Adrenal gland (tissue), 9 donors: ENCODE measurements at regions not wholly inside any gene's neighbourhood (a gene's known extent, or its start where the extent isn't known, plus 50 kb on each side); places are given as distances from the start of the nearest gene placed in this dataset.

Experiments
- DNase-seq, 7 donors: peaks; one replicate each; pipeline ENCODE4 v3.0.0-alpha.2; 2019 to 2020
- H3K27ac ChIP-seq, 5 donors: fragments of 200-600 bp; sonication (generic) in 4 of 5; 1 replicate in 3 of 5; 2 replicates in 2 of 5; pipeline versions ENCODE4 v1.5.1 to v1.8.0; 2016 to 2020; ENCODE audit warnings: mild to moderate bottlenecking in 1 of 5
- H3K27me3 ChIP-seq: fragments of 200-600 bp; 2 replicates; pipeline ENCODE4 v1.8.0; 2021
- H3K36me3 ChIP-seq, 2 donors: fragments of 200-600 bp; replicated peaks in 1 of 2; 1 replicate in 1 of 2; 2 replicates in 1 of 2; pipeline versions ENCODE4 v1.5.1 to v1.8.0; 2018 to 2022
- H3K4me1 ChIP-seq, 2 donors: fragments of 200-600 bp; replicated peaks in 1 of 2; 1 replicate in 1 of 2; 2 replicates in 1 of 2; pipeline versions ENCODE4 v1.5.1 to v1.8.0; 2018 to 2021
- H3K4me3 ChIP-seq, 4 donors: fragments of 200-600 bp; sonication (generic) in 3 of 4; one replicate each; pipeline ENCODE4 v1.5.1; 2016 to 2018
- H3K9me3 ChIP-seq, 3 donors: fragments of 200-600 bp; sonication (generic) in 1 of 3; replicated peaks in 1 of 3; 1 replicate in 2 of 3; 2 replicates in 1 of 3; pipeline versions ENCODE4 v1.5.1 to v1.8.0; 2016 to 2021
- POLR2A ChIP-seq, 2 donors: fragments of 450-650 bp; IDR thresholded peaks; one replicate each; pipeline ENCODE4 v1.6.1; 2017; ENCODE audit warnings: antibody characterized with exemption in 2 of 2, mild to moderate bottlenecking in 2 of 2, moderate library complexity in 1 of 2
- WGBS, 4 donors: extraction: QIAGEN DNeasy Blood & Tissue Kit in 2 of 4; methylation state at CpG; one replicate each; pipeline versions ENCODE4 v1.1.5 to v1.1.7; 2013 to 2017; 5-methylcytosine and 5-hydroxymethylcytosine counted together
- intact Hi-C, 2 donors: fragments of 100-400 bp; cut with DNase I; formaldehyde crosslinking; loops; one replicate each; pipeline versions ENCODE4 v1.14.1 to v1.15.0; 2022 to 2023
- TF ChIP-seq, protein P1 (sequence below), 6 experiments: fragments of 450-650 bp in 4 of 6; fragments of 200-600 bp in 2 of 6; sonication (generic) in 1 of 6; IDR thresholded peaks; 1 replicate in 5 of 6; 2 replicates in 1 of 6; pipeline versions ENCODE4 v1.5.1 to v1.8.0; 2016 to 2021; ENCODE audit warnings: antibody characterized with exemption in 6 of 6, mild to moderate bottlenecking in 2 of 6, moderate library complexity in 1 of 6
- donor health status: healthy with polysubstance abuse.
- donor health status: Bipolar disorder and iron deficiency.
- donor health status: DM: yes; HTN: yes; CAD: no.
- donor health status: DM: no; HTN: no; CAD: no.
- donor health status: DM: no; HTN: no; CAD: no.

DNA sequence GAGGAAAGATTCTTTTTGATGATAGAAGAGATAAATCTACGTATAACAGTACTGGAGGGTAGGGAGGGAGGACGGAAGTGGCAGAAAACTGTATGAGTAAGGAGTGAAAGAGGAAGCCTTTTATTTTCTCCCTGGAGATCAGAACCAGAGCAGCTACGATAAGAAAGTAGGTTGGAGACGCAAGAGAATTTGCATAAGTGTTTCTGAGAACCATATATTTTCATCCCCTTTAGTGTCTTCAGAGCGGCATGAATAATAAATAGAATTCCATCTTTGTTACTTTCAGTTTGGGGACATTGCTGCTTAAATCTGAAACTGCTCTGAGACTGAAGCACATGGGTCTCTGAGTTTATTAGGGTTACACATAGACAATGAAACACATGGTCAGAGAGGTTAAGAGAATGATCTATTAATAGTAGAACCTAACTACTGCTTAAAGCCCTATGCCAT, 230.2 kb upstream of the TNP1 start:
- peak overlapping the region in 1 of 5 donors; percentile 38 for H3K27ac ChIP-seq
- DNase-seq = no peak
- no peak overlapping the region for H3K4me3 ChIP-seq
- H3K9me3 ChIP-seq = no peaks in the 10 kb centered on the region
- intact Hi-C loops = no loop called here
- no peaks in the 10 kb centered on the region for H3K36me3 ChIP-seq
- no peaks in the 10 kb centered on the region for H3K27me3 ChIP-seq
- TF ChIP-seq, protein P1, sequence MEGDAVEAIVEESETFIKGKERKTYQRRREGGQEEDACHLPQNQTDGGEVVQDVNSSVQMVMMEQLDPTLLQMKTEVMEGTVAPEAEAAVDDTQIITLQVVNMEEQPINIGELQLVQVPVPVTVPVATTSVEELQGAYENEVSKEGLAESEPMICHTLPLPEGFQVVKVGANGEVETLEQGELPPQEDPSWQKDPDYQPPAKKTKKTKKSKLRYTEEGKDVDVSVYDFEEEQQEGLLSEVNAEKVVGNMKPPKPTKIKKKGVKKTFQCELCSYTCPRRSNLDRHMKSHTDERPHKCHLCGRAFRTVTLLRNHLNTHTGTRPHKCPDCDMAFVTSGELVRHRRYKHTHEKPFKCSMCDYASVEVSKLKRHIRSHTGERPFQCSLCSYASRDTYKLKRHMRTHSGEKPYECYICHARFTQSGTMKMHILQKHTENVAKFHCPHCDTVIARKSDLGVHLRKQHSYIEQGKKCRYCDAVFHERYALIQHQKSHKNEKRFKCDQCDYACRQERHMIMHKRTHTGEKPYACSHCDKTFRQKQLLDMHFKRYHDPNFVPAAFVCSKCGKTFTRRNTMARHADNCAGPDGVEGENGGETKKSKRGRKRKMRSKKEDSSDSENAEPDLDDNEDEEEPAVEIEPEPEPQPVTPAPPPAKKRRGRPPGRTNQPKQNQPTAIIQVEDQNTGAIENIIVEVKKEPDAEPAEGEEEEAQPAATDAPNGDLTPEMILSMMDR (IDR thresholded peaks at IDR 0.05) = no peak
- no peak for TF ChIP-seq POLR2A (IDR thresholded peaks at IDR 0.05)
- H3K4me1 ChIP-seq = peaks cover 0 to 8% of the 10 kb centered on the region in 2 donors
- WGBS, 4 donors = 36 to 55% (median 50%) methylated on average over 5 of the region's 5 CpGs

DNA sequence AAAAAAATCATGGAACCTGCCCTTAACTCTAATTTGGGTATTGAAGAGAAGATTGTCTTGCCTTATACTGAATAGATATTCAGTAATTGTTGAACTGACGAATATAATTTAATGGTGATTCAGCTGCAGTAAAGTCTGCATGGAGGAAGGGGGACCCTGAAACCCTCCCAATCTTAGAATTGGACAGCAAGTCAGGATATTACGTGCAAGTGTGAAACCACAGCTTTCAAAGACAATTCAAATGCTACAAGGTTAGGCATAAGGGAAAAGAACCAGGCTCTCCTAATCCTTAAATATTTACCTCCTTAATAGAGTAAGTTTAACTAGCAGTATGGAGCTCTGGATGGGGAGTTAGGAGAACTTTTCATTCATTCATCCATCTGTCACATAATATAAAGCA, 226.9 kb upstream of the TNP1 start:
- Histone ChIP-seq H3K36me3 (no peaks in the 10 kb centered on the region), H3K9me3 (no peaks in the 10 kb centered on the region), H3K4me1 (peaks cover 0 to 8% of the 10 kb centered on the region in 2 donors), H3K27ac (no peak overlapping the region), H3K27me3 (no peaks in the 10 kb centered on the region), H3K4me3 (no peak overlapping the region)
- whole genome bisulfite sequencing, 4 donors = 88 to 91% (median 89%) methylated on average over 2 of the region's 2 CpGs
- TF ChIP-seq, protein P1 (IDR thresholded peaks at IDR 0.05) = no peak
- no peak for TF ChIP-seq POLR2A (IDR thresholded peaks at IDR 0.05)
- intact Hi-C loops = no loop called here
- no peak for DNase-seq

DNA sequence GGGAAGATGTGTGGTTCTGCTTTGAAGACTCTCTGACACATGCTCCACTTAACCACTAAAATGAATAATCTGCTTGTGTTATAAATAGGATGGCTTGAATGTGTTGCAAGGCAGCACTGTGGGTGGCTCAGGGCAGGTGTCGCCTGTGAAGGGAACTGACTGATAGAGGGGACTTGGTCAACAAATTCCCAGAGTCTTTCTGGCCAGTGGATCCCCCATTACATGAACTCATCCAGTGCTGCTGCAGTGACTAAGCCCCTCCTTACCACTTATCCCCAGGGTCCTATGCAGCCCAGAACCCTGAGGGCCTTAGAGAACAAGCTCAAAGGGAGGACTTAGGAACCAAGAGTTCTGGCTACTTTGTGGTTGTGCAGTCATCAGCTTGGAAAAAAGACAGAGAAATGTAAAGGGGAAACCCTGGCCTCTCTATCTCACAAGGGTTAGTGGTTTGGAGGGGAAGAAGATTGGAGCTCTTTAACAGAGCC, 226.2 kb upstream of the TNP1 start:
- no peaks in the 10 kb centered on the region for H3K9me3 ChIP-seq
- no peaks in the 10 kb centered on the region for H3K36me3 ChIP-seq
- peaks cover 0 to 8% of the 10 kb centered on the region in 2 donors for H3K4me1 ChIP-seq
- no peak overlapping the region for H3K4me3 ChIP-seq
- intact Hi-C loops = no loop called here
- H3K27me3 ChIP-seq = no peaks in the 10 kb centered on the region
- no peak for DNase-seq
- no peak for TF ChIP-seq POLR2A (IDR thresholded peaks at IDR 0.05)
- TF ChIP-seq, protein P1 (IDR thresholded peaks at IDR 0.05) = no peak
- 67 to 91% (median 85%) methylated on average over 1 of the region's 1 CpG for WGBS, 4 donors
- no peak overlapping the region for H3K27ac ChIP-seq

DNA sequence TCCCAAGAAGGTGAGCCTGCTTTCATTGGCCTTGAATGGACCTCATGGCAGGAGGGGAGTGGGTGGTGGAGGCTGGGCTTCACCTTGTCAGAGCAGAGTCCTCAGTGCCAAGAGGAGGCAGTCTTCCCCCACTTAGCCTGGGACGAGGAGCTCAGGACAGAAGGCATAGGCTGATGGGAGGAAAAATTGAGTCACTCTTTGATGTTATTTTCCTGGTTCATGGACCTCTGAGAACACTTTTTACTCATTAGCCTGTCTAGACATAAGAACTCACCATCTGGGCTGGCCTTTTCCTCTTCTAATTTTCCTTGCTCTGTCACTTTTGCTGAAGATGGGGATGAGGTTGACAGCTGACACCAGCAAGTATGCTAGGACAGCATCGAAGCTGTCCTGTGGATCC, 225.7 kb upstream of the TNP1 start:
- TF ChIP-seq POLR2A (IDR thresholded peaks at IDR 0.05) = no peak
- TF ChIP-seq, protein P1 (IDR thresholded peaks at IDR 0.05) = no peak
- Histone ChIP-seq H3K27me3 (no peaks in the 10 kb centered on the region), H3K9me3 (no peaks in the 10 kb centered on the region), H3K36me3 (no peaks in the 10 kb centered on the region), H3K4me1 (peaks cover 0 to 8% of the 10 kb centered on the region in 2 donors), H3K4me3 (no peak overlapping the region), H3K27ac (no peak overlapping the region)
- no peak for DNase-seq
- WGBS, 4 donors = 74 to 88% (median 76%) methylated on average over 2 of the region's 2 CpGs
- intact Hi-C loops = no loop called here
